DMS114 treated with DMSO at 0.1 percent for 48 hours (cell line): ENCODE measurements at regions not wholly inside any gene's neighbourhood (a gene's known extent, or its start where the extent isn't known, plus 50 kb on each side); places are given as distances from the start of the nearest gene placed in this dataset.
"Not testable (repeated sequence)": the region's sequence is repeated elsewhere in the genome, so short reads cannot be mapped to it uniquely, and the experiment has no call there.

ENCODE experiments used
- DNase-seq: peaks from one replicate; lab custom pipeline; 2025; ENCODE audit not compliant: unreplicated experiment; lab: John Stamatoyannopoulos, UW

- no peak for DNase-seq
These were observed 319.6 kb upstream of the ARID1B start for GRCh38 chr6:156457601-156458000.

GRCh38 chr6:156455847-156456246 lies 321.3 kb upstream of the ARID1B start:
- DNase-seq = no peak

- no peak for DNase-seq
These were observed 322.3 kb upstream of the ARID1B start for GRCh38 chr6:156454867-156455266.

- no peak for DNase-seq
These were observed 325.5 kb upstream of the ARID1B start for GRCh38 chr6:156451726-156452125.

GRCh38 chr6:156451088-156451487 lies 326.1 kb upstream of the ARID1B start:
- no peak for DNase-seq

GRCh38 chr6:156450421-156450820 lies 326.8 kb upstream of the ARID1B start:
- no peak for DNase-seq

- no peak for DNase-seq
These were observed 327.6 kb upstream of the ARID1B start for GRCh38 chr6:156449569-156449968.

- no peak for DNase-seq
These were observed 328.1 kb upstream of the ARID1B start for GRCh38 chr6:156449128-156449527.

- DNase-seq = no peak
These were observed 328.6 kb upstream of the ARID1B start for GRCh38 chr6:156448579-156448978.

- DNase-seq = no peak
These were observed 336.5 kb upstream of the ARID1B start for GRCh38 chr6:156440688-156441087.

- DNase-seq = no peak
These were observed 338.7 kb upstream of the ARID1B start for GRCh38 chr6:156438350-156438923.

GRCh38 chr6:156437121-156437879 lies 339.9 kb upstream of the ARID1B start:
- no peak for DNase-seq

- DNase-seq = no peak
These were observed 342.4 kb upstream of the ARID1B start for GRCh38 chr6:156434795-156435190.

- no peak for DNase-seq
These were observed 343.0 kb upstream of the ARID1B start for GRCh38 chr6:156434049-156434794.

GRCh38 chr6:156432543-156432942 lies 344.6 kb upstream of the ARID1B start:
- no peak for DNase-seq

GRCh38 chr6:156430386-156430785 lies 346.8 kb upstream of the ARID1B start:
- DNase-seq = no peak

GRCh38 chr6:156427345-156427744 lies 349.8 kb upstream of the ARID1B start:
- no peak for DNase-seq

GRCh38 chr6:156425359-156426020 lies 351.7 kb upstream of the ARID1B start:
- no peak for DNase-seq

GRCh38 chr6:156423829-156424228 lies 353.3 kb upstream of the ARID1B start:
- no peak for DNase-seq

GRCh38 chr6:156423075-156423474 lies 354.1 kb upstream of the ARID1B start:
- no peak for DNase-seq

GRCh38 chr6:156421933-156422332 lies 355.2 kb upstream of the ARID1B start:
- DNase-seq = no peak

GRCh38 chr6:156421301-156421700 lies 355.9 kb upstream of the ARID1B start:
- not testable (repeated sequence) for DNase-seq
